HG02763 (cell line): ENCODE measurements at regions not wholly inside any gene's neighbourhood (a gene's known extent, or its start where the extent isn't known, plus 50 kb on each side); places are given as distances from the start of the nearest gene placed in this dataset.

Source experiments
- ATAC-seq: cut with Tn5 transposase; IDR thresholded peaks from one replicate; pipeline ENCODE4 v1.9.1; 2021; ENCODE audit warnings: mild to moderate bottlenecking, moderate library complexity; ENCODE audit not compliant: unreplicated experiment

GRCh38 chr4:137468836-137469235 lies 63.5 kb downstream of the PCDH18 start:
- no peak for ATAC-seq

GRCh38 chr4:137467537-137467936 lies 64.8 kb downstream of the PCDH18 start:
- no peak for ATAC-seq

- no peak for ATAC-seq
Observed at GRCh38 chr4:137463377-137464003, 68.8 kb downstream of the PCDH18 start.

GRCh38 chr4:137455647-137456321 lies 76.5 kb downstream of the PCDH18 start:
- ATAC-seq, result no peak

- ATAC-seq, result no peak
Observed at GRCh38 chr4:137454767-137455166, 77.5 kb downstream of the PCDH18 start.

GRCh38 chr4:137452799-137453198 lies 79.5 kb downstream of the PCDH18 start:
- ATAC-seq, result no peak

GRCh38 chr4:137451172-137451825 lies 81.0 kb downstream of the PCDH18 start:
- ATAC-seq, result no peak

GRCh38 chr4:137448402-137448801 lies 83.9 kb downstream of the PCDH18 start:
- no peak for ATAC-seq

- ATAC-seq, result no peak
Observed at GRCh38 chr4:137446071-137446470, 86.2 kb downstream of the PCDH18 start.

GRCh38 chr4:137443031-137443800 lies 89.1 kb downstream of the PCDH18 start:
- ATAC-seq, result no peak

GRCh38 chr4:137432446-137433311 lies 99.6 kb downstream of the PCDH18 start:
- ATAC-seq, result no peak

- ATAC-seq, result no peak
Observed at GRCh38 chr4:137430171-137430570, 102.1 kb downstream of the PCDH18 start.

- ATAC-seq, result no peak
Observed at GRCh38 chr4:137427411-137427810, 104.9 kb downstream of the PCDH18 start.

- no peak for ATAC-seq
Observed at GRCh38 chr4:137425281-137425680, 107.0 kb downstream of the PCDH18 start.

- no peak for ATAC-seq
Observed at GRCh38 chr4:137422666-137423065, 109.6 kb downstream of the PCDH18 start.

- ATAC-seq, result no peak
Observed at GRCh38 chr4:137421796-137422195, 110.5 kb downstream of the PCDH18 start.

- ATAC-seq, result no peak
Observed at GRCh38 chr4:137420901-137421396, 111.3 kb downstream of the PCDH18 start.

- no peak for ATAC-seq
Observed at GRCh38 chr4:137417676-137418075, 114.6 kb downstream of the PCDH18 start.

- ATAC-seq, result no peak
Observed at GRCh38 chr4:137414802-137415201, 117.5 kb downstream of the PCDH18 start.

- no peak for ATAC-seq
Observed at GRCh38 chr4:137408527-137409177, 123.6 kb downstream of the PCDH18 start.
